ENCODE measurements at regions not wholly inside any gene's neighbourhood (a gene's known extent, or its start where the extent isn't known, plus 50 kb on each side); places are given as distances from the start of the nearest gene placed in this dataset.

DNA sequence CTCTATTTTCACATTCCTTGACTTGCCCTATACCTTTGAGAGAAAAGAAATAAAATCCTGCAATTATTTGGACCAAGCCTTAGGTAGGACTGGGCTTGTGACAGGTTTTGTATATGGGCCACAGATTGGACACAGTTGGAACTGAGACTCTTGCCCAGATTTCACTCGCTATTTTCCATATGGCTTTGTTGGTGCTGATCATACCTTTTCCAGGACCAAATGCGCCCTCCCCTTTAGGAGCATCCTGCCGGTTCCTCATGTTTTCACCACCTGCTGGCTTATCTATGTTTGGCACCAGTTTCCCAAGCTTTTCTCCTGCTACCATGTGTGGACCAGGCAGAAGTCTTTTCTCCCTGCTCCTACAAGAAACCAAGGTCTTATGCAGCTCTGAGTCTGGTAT, 494.9 kb downstream of the EPHA4 start:
- H3K27me3 ChIP-seq: no peaks in the 10 kb centered on the region
- H3K36me3 ChIP-seq: no peaks in the 10 kb centered on the region
- TF ChIP-seq POLR2A (IDR thresholded peaks at IDR 0.05): no peak
- TF ChIP-seq, protein P1, sequence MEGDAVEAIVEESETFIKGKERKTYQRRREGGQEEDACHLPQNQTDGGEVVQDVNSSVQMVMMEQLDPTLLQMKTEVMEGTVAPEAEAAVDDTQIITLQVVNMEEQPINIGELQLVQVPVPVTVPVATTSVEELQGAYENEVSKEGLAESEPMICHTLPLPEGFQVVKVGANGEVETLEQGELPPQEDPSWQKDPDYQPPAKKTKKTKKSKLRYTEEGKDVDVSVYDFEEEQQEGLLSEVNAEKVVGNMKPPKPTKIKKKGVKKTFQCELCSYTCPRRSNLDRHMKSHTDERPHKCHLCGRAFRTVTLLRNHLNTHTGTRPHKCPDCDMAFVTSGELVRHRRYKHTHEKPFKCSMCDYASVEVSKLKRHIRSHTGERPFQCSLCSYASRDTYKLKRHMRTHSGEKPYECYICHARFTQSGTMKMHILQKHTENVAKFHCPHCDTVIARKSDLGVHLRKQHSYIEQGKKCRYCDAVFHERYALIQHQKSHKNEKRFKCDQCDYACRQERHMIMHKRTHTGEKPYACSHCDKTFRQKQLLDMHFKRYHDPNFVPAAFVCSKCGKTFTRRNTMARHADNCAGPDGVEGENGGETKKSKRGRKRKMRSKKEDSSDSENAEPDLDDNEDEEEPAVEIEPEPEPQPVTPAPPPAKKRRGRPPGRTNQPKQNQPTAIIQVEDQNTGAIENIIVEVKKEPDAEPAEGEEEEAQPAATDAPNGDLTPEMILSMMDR (IDR thresholded peaks at IDR 0.05): no peak
- no peaks in the 10 kb centered on the region for H3K4me1 ChIP-seq
- intact Hi-C loops (cut with DNase I; ENCODE audit: low total_unique reads): no loop called here
- H3K4me3 ChIP-seq: no peak overlapping the region
- H3K27ac ChIP-seq: no peak overlapping the region
- DNase-seq: no peak
- H3K9me3 ChIP-seq: no peaks in the 10 kb centered on the region

DNA sequence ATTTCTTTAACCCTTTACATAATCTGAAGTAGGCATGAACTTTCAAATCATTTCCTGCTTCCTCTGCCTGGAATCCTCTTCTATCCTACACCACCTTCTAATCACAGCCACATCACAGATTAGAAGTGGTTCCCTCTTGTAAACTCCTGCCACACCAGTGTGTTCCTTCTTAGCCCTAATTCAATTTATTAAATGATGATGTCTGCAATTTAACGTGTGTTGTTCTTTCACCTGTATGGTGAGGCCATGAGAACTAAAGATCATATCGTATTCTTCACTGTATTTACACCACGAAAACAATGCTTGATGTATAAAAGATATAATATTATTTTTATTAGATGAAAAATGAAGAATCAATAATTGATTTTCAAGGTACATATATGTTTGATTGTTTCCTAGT, 494.3 kb downstream of the EPHA4 start:
- no peaks in the 10 kb centered on the region for H3K9me3 ChIP-seq
- H3K36me3 ChIP-seq: no peaks in the 10 kb centered on the region
- TF ChIP-seq, protein P1 (IDR thresholded peaks at IDR 0.05): no peak
- no peak for TF ChIP-seq POLR2A (IDR thresholded peaks at IDR 0.05)
- no peak overlapping the region for H3K27ac ChIP-seq
- DNase-seq: no peak
- intact Hi-C loops (cut with DNase I; ENCODE audit: low total_unique reads): no loop called here
- H3K27me3 ChIP-seq: no peaks in the 10 kb centered on the region
- H3K4me1 ChIP-seq: no peaks in the 10 kb centered on the region
- H3K4me3 ChIP-seq: no peak overlapping the region

DNA sequence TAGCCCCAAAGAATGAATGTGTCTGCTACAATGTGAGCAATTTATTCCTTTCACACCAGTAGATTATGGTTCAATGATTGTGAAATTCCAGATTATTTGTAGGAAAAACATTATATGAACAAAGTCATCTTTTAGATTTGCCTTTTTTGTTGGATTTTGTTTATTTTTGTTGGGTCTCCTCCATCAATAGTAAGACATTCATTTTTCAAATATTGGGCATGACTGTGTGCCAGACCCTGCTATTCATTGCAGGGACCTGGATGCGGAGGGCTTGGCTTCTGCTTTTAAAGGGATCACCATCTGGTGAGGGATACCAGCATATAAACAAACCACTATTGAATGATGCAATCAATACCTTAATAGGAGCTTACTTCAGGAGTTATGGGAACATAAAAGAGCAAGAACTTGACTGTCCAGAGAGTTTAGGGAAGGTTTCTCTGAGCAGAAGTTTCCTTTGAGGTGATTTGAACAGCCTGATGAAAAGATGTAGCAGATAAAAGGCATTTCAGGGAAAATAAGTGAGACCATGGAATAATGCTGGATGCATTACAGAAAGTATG, 486.7 kb downstream of the EPHA4 start:
- Histone ChIP-seq H3K36me3 (no peaks in the 10 kb centered on the region), H3K27ac (no peak overlapping the region), H3K9me3 (no peaks in the 10 kb centered on the region), H3K27me3 (no peaks in the 10 kb centered on the region), H3K4me3 (no peak overlapping the region), H3K4me1 (no peaks in the 10 kb centered on the region)
- TF ChIP-seq, protein P1 (IDR thresholded peaks at IDR 0.05): no peak
- no peak for TF ChIP-seq POLR2A (IDR thresholded peaks at IDR 0.05)
- no peak for DNase-seq
- intact Hi-C loops (cut with DNase I; ENCODE audit: low total_unique reads): no loop called here

DNA sequence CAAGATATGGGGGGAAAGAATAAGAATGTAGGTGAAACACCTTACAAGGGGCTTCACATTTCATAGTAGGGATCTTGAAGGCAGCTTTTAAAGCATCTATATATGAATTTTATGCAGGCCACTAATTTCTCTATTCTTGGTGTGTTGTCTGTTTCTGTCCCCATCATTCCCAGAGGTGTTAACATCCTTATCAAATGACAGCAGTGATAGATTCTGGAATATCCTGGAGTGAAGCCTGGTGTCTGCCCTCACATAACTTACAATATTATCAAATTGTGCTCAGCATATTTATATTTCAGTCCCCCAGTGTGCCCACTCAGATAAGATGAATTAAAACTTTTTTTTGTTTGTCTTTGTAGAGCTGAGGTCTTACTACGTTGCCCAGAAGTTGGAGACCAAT, 486.2 kb downstream of the EPHA4 start:
- intact Hi-C loops (cut with DNase I; ENCODE audit: low total_unique reads): no loop called here
- DNase-seq: no peak

DNA sequence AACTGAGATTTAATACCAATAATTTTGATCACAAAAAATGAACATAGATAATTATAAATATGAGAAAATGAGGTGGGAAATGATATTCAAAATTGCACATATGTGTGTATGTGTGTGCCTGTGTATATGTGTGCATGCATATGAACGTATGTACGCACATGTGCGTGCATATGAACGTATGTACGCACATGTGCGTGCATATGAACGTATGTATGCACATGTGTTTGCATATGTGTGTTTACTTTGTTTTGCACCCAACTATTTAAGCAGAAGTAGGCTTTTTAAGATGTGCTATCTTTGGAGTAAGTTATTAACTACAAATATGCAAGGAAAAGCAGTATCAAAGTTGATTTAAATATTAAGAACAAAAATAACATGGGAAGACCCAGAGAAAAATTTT, 484.3 kb downstream of the EPHA4 start:
- no peaks in the 10 kb centered on the region for H3K27me3 ChIP-seq
- no peaks in the 10 kb centered on the region for H3K36me3 ChIP-seq
- intact Hi-C loops (cut with DNase I; ENCODE audit: low total_unique reads): no loop called here
- no peaks in the 10 kb centered on the region for H3K4me1 ChIP-seq
- H3K27ac ChIP-seq: no peak overlapping the region
- no peaks in the 10 kb centered on the region for H3K9me3 ChIP-seq
- DNase-seq: no peak
- no peak for TF ChIP-seq POLR2A (IDR thresholded peaks at IDR 0.05)
- TF ChIP-seq, protein P1 (IDR thresholded peaks at IDR 0.05): no peak
- no peak overlapping the region for H3K4me3 ChIP-seq

More for the DNA sequence above, 486.2 kb downstream of the EPHA4 start:
- TF ChIP-seq, protein P1 (IDR thresholded peaks at IDR 0.05): no peak
- no peak for TF ChIP-seq POLR2A (IDR thresholded peaks at IDR 0.05)
- H3K27me3 ChIP-seq: no peaks in the 10 kb centered on the region
- no peaks in the 10 kb centered on the region for H3K4me1 ChIP-seq
- H3K4me3 ChIP-seq: no peak overlapping the region
- no peaks in the 10 kb centered on the region for H3K36me3 ChIP-seq
- no peak overlapping the region for H3K27ac ChIP-seq
- H3K9me3 ChIP-seq: no peaks in the 10 kb centered on the region
